HL-60 (cell line): ENCODE measurements at regions not wholly inside any gene's neighbourhood (a gene's known extent, or its start where the extent isn't known, plus 50 kb on each side); places are given as distances from the start of the nearest gene placed in this dataset.

Experiments
- DNase-seq, 2 experiments: peaks; one replicate each; pipeline ENCODE4 v3.0.0-alpha.2; 2010 to 2020; ENCODE audit warnings: low read depth in 1 of 2, low spot score in 1 of 2
- H3K27ac ChIP-seq: fragments of 250-450 bp; sonication (Bioruptor Pico); replicated peaks from 2 replicates; pipeline ENCODE4 v1.5.1; 2020; ENCODE audit warnings: mild to moderate bottlenecking, moderate library complexity
- H3K27me3 ChIP-seq: fragments of 250-450 bp; sonication (Bioruptor Pico); 2 replicates; pipeline ENCODE4 v1.5.1; 2021; ENCODE audit warnings: mild to moderate bottlenecking, moderate library complexity; ENCODE audit not compliant: insufficient read depth, poor library complexity, severe bottlenecking
- H3K4me3 ChIP-seq: replicated peaks from 2 replicates; pipeline ENCODE4 v1.5.1; 2011; ENCODE audit warnings: mild to moderate bottlenecking, control low read depth, low read length; ENCODE audit not compliant: insufficient read depth
- GABPA ChIP-seq: IDR thresholded peaks from 2 replicates; pipeline ENCODE4 v1.6.1; 2012; ENCODE audit warnings: low read depth
- POLR2AphosphoS5 ChIP-seq: IDR thresholded peaks from 2 replicates; pipeline ENCODE4 v1.6.1; 2012; ENCODE audit warnings: low read depth
- SPI1 ChIP-seq: IDR thresholded peaks from 2 replicates; pipeline ENCODE4 v1.6.1; 2012; ENCODE audit warnings: low read depth, mild to moderate bottlenecking, borderline replicate concordance
- TF ChIP-seq, protein P1 (sequence below): IDR thresholded peaks from 2 replicates; pipeline ENCODE4 v1.6.1; 2012; ENCODE audit warnings: low read depth; ENCODE audit not compliant: insufficient replicate concordance
- TF ChIP-seq, protein P2 (sequence below): IDR thresholded peaks from one replicate; pipeline ENCODE4 v1.5.1; 2011; ENCODE audit warnings: low read length, control low read depth, inconsistent platforms; ENCODE audit not compliant: insufficient read depth

DNA sequence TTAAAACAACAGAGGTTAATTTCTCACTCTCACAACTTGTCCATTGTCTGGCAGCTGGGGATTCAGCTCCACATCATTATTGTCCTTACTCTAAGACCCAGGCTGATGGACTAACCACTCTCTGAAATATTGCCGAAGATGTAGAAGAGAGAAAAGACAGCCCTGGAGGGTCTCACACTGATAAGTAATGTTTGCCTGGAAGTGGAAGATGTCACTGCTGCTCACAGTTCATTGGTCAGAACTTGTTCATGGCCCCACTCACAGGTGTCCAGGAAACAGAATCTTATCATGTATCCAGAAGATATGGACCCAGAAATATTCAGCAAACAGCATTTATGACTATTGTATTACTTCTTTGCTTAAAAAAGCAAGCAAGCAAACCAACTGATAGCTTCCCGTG lies 62.2 kb upstream of the LPP start:
- no peak for DNase-seq
- TF ChIP-seq POLR2AphosphoS5 (no peak), GABPA (no peak), SPI1 (no peak)
- TF ChIP-seq, protein P1, sequence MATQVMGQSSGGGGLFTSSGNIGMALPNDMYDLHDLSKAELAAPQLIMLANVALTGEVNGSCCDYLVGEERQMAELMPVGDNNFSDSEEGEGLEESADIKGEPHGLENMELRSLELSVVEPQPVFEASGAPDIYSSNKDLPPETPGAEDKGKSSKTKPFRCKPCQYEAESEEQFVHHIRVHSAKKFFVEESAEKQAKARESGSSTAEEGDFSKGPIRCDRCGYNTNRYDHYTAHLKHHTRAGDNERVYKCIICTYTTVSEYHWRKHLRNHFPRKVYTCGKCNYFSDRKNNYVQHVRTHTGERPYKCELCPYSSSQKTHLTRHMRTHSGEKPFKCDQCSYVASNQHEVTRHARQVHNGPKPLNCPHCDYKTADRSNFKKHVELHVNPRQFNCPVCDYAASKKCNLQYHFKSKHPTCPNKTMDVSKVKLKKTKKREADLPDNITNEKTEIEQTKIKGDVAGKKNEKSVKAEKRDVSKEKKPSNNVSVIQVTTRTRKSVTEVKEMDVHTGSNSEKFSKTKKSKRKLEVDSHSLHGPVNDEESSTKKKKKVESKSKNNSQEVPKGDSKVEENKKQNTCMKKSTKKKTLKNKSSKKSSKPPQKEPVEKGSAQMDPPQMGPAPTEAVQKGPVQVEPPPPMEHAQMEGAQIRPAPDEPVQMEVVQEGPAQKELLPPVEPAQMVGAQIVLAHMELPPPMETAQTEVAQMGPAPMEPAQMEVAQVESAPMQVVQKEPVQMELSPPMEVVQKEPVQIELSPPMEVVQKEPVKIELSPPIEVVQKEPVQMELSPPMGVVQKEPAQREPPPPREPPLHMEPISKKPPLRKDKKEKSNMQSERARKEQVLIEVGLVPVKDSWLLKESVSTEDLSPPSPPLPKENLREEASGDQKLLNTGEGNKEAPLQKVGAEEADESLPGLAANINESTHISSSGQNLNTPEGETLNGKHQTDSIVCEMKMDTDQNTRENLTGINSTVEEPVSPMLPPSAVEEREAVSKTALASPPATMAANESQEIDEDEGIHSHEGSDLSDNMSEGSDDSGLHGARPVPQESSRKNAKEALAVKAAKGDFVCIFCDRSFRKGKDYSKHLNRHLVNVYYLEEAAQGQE: no peak
- TF ChIP-seq, protein P2, sequence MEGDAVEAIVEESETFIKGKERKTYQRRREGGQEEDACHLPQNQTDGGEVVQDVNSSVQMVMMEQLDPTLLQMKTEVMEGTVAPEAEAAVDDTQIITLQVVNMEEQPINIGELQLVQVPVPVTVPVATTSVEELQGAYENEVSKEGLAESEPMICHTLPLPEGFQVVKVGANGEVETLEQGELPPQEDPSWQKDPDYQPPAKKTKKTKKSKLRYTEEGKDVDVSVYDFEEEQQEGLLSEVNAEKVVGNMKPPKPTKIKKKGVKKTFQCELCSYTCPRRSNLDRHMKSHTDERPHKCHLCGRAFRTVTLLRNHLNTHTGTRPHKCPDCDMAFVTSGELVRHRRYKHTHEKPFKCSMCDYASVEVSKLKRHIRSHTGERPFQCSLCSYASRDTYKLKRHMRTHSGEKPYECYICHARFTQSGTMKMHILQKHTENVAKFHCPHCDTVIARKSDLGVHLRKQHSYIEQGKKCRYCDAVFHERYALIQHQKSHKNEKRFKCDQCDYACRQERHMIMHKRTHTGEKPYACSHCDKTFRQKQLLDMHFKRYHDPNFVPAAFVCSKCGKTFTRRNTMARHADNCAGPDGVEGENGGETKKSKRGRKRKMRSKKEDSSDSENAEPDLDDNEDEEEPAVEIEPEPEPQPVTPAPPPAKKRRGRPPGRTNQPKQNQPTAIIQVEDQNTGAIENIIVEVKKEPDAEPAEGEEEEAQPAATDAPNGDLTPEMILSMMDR: no peak
- no peak overlapping the region for H3K27ac ChIP-seq
- no peak overlapping the region for H3K4me3 ChIP-seq
- no peaks in the 10 kb centered on the region for H3K27me3 ChIP-seq

DNA sequence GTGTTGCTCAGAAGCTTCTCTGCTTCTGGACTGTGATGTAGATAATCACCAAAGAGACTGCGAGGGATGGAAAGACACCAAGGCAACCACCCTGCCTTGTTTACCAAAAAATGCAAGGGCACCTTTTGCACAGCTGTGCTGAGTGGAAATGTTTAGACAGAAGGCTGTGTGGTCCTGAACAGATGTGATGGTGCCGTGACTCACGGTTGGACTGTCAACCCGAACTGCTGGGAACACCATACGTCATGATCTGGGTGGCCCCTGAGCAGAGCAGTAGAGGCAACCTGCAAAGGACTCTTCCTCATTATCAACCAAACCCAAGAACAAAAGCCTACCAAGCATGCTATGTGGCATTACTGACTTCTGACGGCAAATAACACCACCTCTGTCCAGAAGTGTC lies 61.3 kb upstream of the LPP start:
- TF ChIP-seq SPI1 (no peak), POLR2AphosphoS5 (no peak), GABPA (no peak)
- TF ChIP-seq, protein P2: no peak
- TF ChIP-seq, protein P1: no peak
- no peak overlapping the region for H3K4me3 ChIP-seq
- DNase-seq: no peak
- H3K27ac ChIP-seq: no peak overlapping the region
- no peaks in the 10 kb centered on the region for H3K27me3 ChIP-seq

DNA sequence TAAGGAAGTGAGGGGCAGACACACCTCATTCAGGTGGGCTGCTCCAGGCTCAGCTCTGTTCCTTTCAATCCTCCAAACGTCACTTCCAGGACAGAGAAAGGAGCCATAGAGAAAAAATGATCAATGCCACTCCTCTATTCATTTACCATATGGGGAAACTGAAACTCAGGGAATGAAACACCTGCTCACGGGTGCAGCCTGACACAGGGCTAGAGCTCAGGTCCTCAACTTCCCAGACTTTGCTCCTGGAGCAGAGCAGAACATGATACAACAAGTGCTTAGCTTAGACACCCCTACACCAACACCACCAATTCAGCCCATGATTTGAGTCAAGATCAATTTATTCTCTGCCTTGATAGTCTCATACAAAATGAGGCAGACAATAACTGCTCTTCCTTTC lies 58.5 kb upstream of the LPP start:
- no peak overlapping the region for H3K27ac ChIP-seq
- H3K4me3 ChIP-seq: no peak overlapping the region
- no peaks in the 10 kb centered on the region for H3K27me3 ChIP-seq
- DNase-seq: no peak
- TF ChIP-seq GABPA (no peak), POLR2AphosphoS5 (no peak), SPI1 (no peak)
- TF ChIP-seq, protein P2: no peak
- TF ChIP-seq, protein P1: no peak
